Frontal cortex (tissue), 3 donors: ENCODE measurements at regions not wholly inside any gene's neighbourhood (a gene's known extent, or its start where the extent isn't known, plus 50 kb on each side); places are given as distances from the start of the nearest gene placed in this dataset.
A peak's percentile ranks its signal among the peaks of the same experiment; 100 is the strongest.
"Not testable (repeated sequence)": the region's sequence is repeated elsewhere in the genome, so short reads cannot be mapped to it uniquely, and the experiment has no call there.

Experiments
- DNase-seq, 2 donors: peaks; one replicate each; pipeline ENCODE4 v3.0.0; 2012; ENCODE audit warnings: low spot score in 2 of 2
- FAIRE-seq: peaks from 2 replicates; lab custom pipeline; 2012; peaks lifted over from hg19 to GRCh38; lab: Jason Lieb, UNC
- donor health status: control.
- donor health status: control.
- donor health status: control.

GRCh38 chr1:83332308-83332707 is 666.6 kb downstream of the TTLL7 start:
- FAIRE-seq, DNase-seq: not testable (repeated sequence)

DNA sequence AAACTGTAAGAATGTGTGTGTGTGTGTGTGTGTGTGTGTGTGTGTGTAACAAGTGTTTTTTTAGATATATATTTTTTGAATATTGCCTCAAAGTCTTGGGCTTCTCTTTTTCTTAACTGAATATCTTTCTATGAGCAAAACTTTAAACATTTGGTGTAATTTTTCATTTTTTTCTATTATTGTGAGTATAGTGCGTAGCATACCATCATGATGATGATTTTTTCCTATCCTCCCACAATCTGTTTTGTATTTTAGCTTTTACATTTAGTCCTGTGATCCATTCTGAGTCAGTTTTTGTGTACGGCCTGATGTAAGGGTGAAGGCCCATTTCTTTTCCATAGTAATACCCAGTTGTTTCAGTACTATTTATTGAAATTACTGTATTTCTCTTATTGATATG is 680.6 kb downstream of the TTLL7 start:
- DNase-seq (no peak), FAIRE-seq (no peak)

DNA sequence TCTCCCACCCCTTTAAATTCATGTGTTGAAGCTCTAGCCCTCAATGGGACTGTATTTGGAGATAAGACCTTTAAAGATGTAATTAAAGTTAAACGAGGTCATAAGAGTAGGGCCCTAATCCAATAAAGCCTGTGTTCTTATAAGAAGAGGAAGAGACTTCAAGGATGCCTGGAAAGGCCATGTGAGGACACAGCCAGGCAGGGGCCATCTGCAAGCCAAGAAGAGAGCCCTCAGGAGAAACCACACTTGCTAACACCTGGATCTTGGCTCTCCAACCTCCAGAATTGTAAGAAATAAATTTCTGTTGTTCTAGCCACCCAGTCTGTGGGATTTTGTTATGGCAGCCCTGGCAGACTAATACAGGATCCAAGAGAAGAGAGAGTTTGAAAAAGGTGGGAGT is 683.5 kb downstream of the TTLL7 start:
- not testable (repeated sequence) for DNase-seq, FAIRE-seq

GRCh38 chr1:83310161-83310560 is 688.8 kb downstream of the TTLL7 start:
- DNase-seq, FAIRE-seq: not testable (repeated sequence)

DNA sequence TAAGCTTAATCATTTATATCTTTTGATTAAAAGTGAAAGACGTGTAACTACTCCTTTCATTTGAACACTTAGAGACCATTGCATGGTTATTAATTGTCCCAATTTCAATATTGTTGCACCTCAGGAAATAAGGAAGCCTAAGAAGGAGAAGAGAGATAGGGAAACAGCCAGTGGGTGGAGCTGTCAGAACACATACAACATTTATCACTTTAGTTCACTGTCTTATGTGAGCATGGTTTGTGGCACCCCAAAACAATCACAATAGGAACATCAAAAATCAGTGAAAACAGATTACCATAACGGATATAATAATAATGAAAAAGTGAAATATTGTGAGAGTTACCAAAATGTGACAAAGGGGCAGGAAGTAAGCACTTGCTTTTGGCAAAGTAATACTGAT is 689.9 kb downstream of the TTLL7 start:
- FAIRE-seq: peak; percentile 94
- DNase-seq: not testable (repeated sequence)

- FAIRE-seq: not testable (repeated sequence)
Observed at GRCh38 chr1:83306811-83307210, 692.1 kb downstream of the TTLL7 start.

GRCh38 chr1:83295594-83295993 is 703.3 kb downstream of the TTLL7 start:
- not testable (repeated sequence) for FAIRE-seq

More at GRCh38 chr1:83306811-83307210, 692.1 kb downstream of the TTLL7 start:
- DNase-seq: not testable (repeated sequence)

DNA sequence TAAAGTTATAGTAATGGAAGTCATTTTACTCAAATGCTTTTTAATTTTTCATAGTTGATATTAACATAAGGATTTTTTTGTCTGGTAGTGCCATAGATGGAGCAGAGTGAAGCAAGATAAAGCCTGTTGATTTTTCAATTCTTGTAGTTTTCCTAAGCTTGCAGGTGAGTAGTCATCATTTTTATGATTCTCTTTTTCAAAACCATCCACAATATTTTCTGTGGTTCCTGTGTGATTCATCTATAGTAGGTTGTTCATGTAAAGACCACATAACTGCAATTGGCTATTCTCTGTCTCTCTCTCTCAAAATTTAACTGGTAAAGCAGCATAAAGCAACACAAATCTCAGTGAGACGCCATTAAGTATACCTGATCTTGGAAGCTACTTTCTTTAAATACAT is 711.5 kb downstream of the TTLL7 start:
- FAIRE-seq, DNase-seq: not testable (repeated sequence)

More at GRCh38 chr1:83295594-83295993, 703.3 kb downstream of the TTLL7 start:
- DNase-seq: not testable (repeated sequence)

- DNase-seq, FAIRE-seq: not testable (repeated sequence)
Observed at GRCh38 chr1:83274656-83275055, 724.3 kb downstream of the TTLL7 start.

DNA sequence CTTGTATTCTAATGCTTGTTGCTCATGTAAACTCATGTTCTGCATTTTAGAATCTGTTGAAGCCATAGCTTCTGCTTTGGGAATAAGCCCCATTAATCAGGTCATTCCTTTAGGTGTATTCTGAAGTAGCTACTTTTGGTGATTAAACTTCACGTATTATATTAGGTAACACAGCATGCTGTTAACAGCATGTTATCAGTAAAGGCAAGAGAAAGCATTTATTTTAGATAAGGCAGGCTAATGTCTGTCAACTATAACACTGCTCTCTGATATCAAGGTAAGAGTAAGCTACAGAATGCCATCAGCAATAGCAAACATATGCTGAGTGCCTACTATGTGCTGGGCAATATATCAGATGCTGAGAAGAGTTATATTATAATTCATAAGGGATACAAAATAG is 726.4 kb downstream of the TTLL7 start:
- FAIRE-seq, DNase-seq: not testable (repeated sequence)

DNA sequence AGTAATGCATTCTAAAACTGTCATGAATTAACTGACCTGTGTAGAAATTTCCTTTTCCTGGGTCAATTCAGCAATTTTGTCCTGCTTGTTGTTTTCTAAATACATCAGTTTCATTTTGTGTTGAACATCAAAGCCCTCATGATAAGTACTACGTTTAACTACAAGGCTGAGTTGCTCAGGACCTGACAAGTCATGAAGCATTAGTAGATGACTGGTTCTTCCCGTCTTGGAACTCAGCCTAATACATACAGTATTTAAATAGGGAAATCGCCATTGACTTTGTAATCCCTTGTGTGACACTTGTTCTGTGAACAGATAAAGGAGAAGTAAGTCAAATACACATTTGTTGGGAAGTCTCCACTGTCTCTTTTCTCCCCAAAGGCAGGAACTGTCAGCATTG is 727.1 kb downstream of the TTLL7 start:
- not testable (repeated sequence) for FAIRE-seq, DNase-seq

DNA sequence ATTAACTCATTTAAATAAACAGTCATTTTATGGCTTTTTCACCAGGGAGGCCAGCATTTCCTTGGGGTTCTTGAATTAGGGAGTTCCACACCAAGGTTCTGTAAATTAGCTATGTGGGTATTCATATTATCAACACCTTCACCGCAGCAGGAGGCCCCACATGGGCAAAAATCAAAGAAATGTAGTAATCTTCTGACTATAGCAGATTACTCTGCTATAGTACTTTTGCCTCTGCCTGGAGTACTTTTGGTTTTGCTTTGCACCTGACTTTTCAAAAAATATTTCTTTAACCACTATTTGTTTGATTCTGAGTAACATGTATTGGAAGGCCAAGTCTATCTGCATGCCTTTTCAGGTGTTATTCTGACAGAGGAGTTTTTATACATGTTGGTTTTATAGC is 728.1 kb downstream of the TTLL7 start:
- not testable (repeated sequence) for DNase-seq, FAIRE-seq

DNA sequence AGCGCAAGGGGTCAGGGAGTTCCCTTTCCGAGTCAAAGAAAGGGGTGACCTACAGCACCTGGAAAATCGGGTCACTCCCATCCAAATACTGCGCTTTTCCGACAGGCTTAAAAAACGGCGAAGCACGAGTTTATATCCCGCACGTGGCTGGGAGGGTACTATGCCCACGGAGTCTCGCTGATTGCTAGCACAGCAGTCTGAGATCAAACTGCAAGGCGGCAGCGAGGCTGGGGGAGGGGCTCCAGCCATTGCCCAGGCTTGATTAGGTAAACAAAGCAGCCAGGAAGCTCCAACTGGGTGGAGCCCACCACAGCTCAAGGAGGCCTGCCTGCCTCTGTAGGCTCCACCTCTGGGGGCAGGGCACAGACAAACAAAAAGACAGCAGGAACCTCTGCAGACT is 735.1 kb downstream of the TTLL7 start:
- not testable (repeated sequence) for DNase-seq, FAIRE-seq

DNA sequence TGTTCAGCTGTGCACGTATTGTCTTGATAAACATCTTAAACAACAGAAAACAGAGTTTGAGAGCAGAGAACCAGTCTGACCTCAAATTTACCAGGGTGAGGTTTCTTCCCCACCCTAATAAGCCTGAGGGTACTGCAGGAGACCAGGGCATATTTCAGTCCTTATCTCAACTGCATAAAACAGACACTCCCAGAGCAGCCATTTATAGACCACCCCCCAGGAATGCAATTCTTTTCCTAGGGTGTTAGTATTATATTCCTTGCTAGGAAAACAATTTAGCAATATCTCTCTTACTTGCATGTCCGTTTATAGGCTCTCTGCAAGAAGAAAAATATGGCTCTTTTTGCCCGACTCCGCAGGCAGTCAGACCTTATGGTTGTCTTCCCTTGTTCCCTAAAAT is 747.2 kb downstream of the TTLL7 start:
- not testable (repeated sequence) for DNase-seq, FAIRE-seq

DNA sequence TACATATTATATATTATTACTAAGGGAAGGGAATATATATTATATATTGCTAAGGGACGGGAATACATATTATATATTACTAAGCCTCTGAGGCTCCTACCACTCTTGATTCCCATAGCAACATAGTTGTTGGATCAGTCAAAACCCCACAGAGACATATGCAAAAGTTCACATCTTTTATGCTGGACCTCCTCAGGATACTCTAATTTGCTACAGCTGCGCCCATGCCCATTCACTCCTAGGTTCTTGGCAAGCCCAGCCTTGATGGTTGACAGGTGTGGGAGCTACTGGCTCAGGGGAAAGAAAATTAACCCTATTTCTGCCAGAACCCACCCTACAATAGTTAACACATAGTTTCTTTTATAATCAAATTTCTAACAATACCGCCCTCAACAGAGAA is 752.2 kb downstream of the TTLL7 start:
- FAIRE-seq, DNase-seq: not testable (repeated sequence)

- not testable (repeated sequence) for DNase-seq, FAIRE-seq
Observed at GRCh38 chr1:83244832-83245231, 754.1 kb downstream of the TTLL7 start.

- peak; percentile 97 for FAIRE-seq
- not testable (repeated sequence) for DNase-seq
Observed at GRCh38 chr1:83239568-83239967, 759.4 kb downstream of the TTLL7 start.

- not testable (repeated sequence) for DNase-seq, FAIRE-seq
Observed at GRCh38 chr1:83238654-83239053, 760.3 kb downstream of the TTLL7 start.

GRCh38 chr1:83219788-83220187 is 779.1 kb downstream of the TTLL7 start:
- DNase-seq, FAIRE-seq: not testable (repeated sequence)

GRCh38 chr1:83218036-83218716 is 780.8 kb downstream of the TTLL7 start:
- not testable (repeated sequence) for DNase-seq, FAIRE-seq

DNA sequence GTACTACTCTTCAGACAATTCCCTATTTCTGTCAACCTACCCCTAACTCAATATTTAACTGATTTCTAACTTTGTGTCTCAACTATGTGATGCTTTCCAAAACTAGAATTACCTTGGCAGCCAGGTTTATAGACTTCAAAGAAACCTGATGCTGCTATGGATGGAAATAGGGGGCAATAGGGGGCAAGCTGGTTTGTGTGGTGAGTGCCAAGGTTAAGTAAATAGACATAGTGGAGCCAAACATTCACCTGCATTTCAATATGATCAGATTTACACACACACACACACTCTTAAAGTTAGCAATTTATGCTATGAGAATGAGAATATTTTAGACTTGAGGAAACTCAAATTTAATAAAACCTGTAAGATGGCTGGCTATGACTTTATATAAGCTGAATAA is 784.6 kb downstream of the TTLL7 start:
- FAIRE-seq: not testable (repeated sequence)

More for the DNA sequence above, 784.6 kb downstream of the TTLL7 start:
- not testable (repeated sequence) for DNase-seq
